Liver (tissue), 8 donors: ENCODE measurements at regions not wholly inside any gene's neighbourhood (a gene's known extent, or its start where the extent isn't known, plus 50 kb on each side); places are given as distances from the start of the nearest gene placed in this dataset.

Experiments
- DNase-seq: peaks from one replicate; pipeline ENCODE4 v3.0.0-alpha.2; 2017; ENCODE audit warnings: low spot score
- H3K27ac ChIP-seq, 2 donors: one replicate each; pipeline ENCODE4 v1.7.0; 2013; ENCODE audit warnings: inconsistent platforms in 2 of 2, low read length in 2 of 2, control low read depth in 1 of 2, low read depth in 1 of 2, mild to moderate bottlenecking in 1 of 2
- H3K27me3 ChIP-seq, 4 donors: one replicate each; pipeline versions ENCODE4 v1.6.1 to v1.7.0; 2013; ENCODE audit warnings: low read length in 3 of 4, inconsistent platforms in 1 of 4, mild to moderate bottlenecking in 1 of 4, moderate library complexity in 1 of 4; ENCODE audit not compliant: control insufficient read depth in 4 of 4, insufficient read depth in 4 of 4
- H3K36me3 ChIP-seq, 4 donors: one replicate each; pipeline versions ENCODE4 v1.6.1 to v1.7.0; 2013; ENCODE audit warnings: low read length in 3 of 4, mild to moderate bottlenecking in 3 of 4, low read depth in 1 of 4, moderate library complexity in 1 of 4; ENCODE audit not compliant: control insufficient read depth in 4 of 4, insufficient read depth in 3 of 4
- H3K4me1 ChIP-seq, 4 donors: one replicate each; pipeline versions ENCODE4 v1.6.1 to v1.7.0; 2013; ENCODE audit warnings: low read length in 3 of 4, mild to moderate bottlenecking in 3 of 4, moderate library complexity in 1 of 4; ENCODE audit not compliant: control insufficient read depth in 4 of 4, insufficient read depth in 4 of 4
- H3K4me3 ChIP-seq, 3 donors: one replicate each; pipeline versions ENCODE4 v1.6.1 to v1.7.0; 2013; ENCODE audit warnings: low read length in 3 of 3, control low read depth in 1 of 3, low read depth in 1 of 3, mild to moderate bottlenecking in 1 of 3
- H3K9ac ChIP-seq, 2 donors: one replicate each; pipeline ENCODE4 v1.7.0; 2013; ENCODE audit warnings: low read length in 2 of 2, mild to moderate bottlenecking in 2 of 2, moderate library complexity in 2 of 2, control low read depth in 1 of 2, low read depth in 1 of 2
- H3K9me3 ChIP-seq, 4 donors: one replicate each; pipeline versions ENCODE4 v1.6.1 to v1.7.0; 2013; ENCODE audit warnings: low read length in 3 of 4; ENCODE audit not compliant: control insufficient read depth in 4 of 4
- EGR1 ChIP-seq, 2 donors: IDR thresholded peaks; 2 replicates each; pipeline ENCODE4 v1.6.1; 2016 to 2018; ENCODE audit warnings: antibody characterized with exemption in 2 of 2, low read depth in 2 of 2
- FOXA1 ChIP-seq: IDR thresholded peaks from 2 replicates; pipeline ENCODE4 v1.6.1; 2016; ENCODE audit warnings: antibody characterized with exemption
- FOXA2 ChIP-seq: IDR thresholded peaks from 2 replicates; pipeline ENCODE4 v1.6.1; 2016; ENCODE audit warnings: antibody characterized with exemption
- GABPA ChIP-seq, 2 donors: IDR thresholded peaks in 1 of 2; conservative IDR thresholded peaks in 1 of 2; 2 replicates each; pipeline ENCODE4 v1.6.1; 2016; ENCODE audit warnings: antibody characterized with exemption in 2 of 2, mild to moderate bottlenecking in 1 of 2, moderate library complexity in 1 of 2
- HNF4A ChIP-seq, 2 donors: conservative IDR thresholded peaks; 2 replicates each; pipeline ENCODE4 v1.6.1; 2016; ENCODE audit warnings: antibody characterized with exemption in 2 of 2, mild to moderate bottlenecking in 2 of 2
- HNF4G ChIP-seq: IDR thresholded peaks from 2 replicates; pipeline ENCODE4 v1.6.1; 2016; ENCODE audit warnings: antibody characterized with exemption
- JUND ChIP-seq, 2 donors: IDR thresholded peaks; 2 replicates each; pipeline ENCODE4 v1.6.1; 2016; ENCODE audit warnings: antibody characterized with exemption in 2 of 2
- NR2F2 ChIP-seq: IDR thresholded peaks from 2 replicates; pipeline ENCODE4 v1.6.1; 2016; ENCODE audit warnings: antibody characterized with exemption
- RAD21 ChIP-seq, 2 donors: IDR thresholded peaks; 2 replicates each; pipeline ENCODE4 v1.6.1; 2016; ENCODE audit warnings: antibody characterized with exemption in 2 of 2, mild to moderate bottlenecking in 2 of 2
- RXRA ChIP-seq, 2 donors: IDR thresholded peaks; 2 replicates each; pipeline ENCODE4 v1.6.1; 2017 to 2018; ENCODE audit warnings: antibody characterized with exemption in 2 of 2, mild to moderate bottlenecking in 1 of 2
- SP1 ChIP-seq: IDR thresholded peaks from 2 replicates; pipeline ENCODE4 v1.6.1; 2018; ENCODE audit warnings: antibody characterized with exemption, mild to moderate bottlenecking
- TAF1 ChIP-seq: conservative IDR thresholded peaks from 2 replicates; pipeline ENCODE4 v1.6.1; 2016; ENCODE audit warnings: antibody characterized with exemption, mild to moderate bottlenecking
- YY1 ChIP-seq: IDR thresholded peaks from 2 replicates; pipeline ENCODE4 v1.6.1; 2016; ENCODE audit warnings: antibody characterized with exemption, mild to moderate bottlenecking
- WGBS: extraction: QIAGEN DNeasy Blood & Tissue Kit; methylation state at CpG from one replicate; pipeline ENCODE4 v1.1.7; 2013; 5-methylcytosine and 5-hydroxymethylcytosine counted together
- TF ChIP-seq, protein P1 (sequence below): fragments of 150-350 bp; IDR thresholded peaks from 2 replicates; pipeline ENCODE4 v1.5.1; 2017; ENCODE audit warnings: improper control_type of control experiment, low read depth, low read length; ENCODE audit not compliant: missing input control
- TF ChIP-seq, protein P2 (sequence below): IDR thresholded peaks from 2 replicates; pipeline ENCODE4 v1.6.1; 2016; ENCODE audit warnings: antibody characterized with exemption
- TF ChIP-seq, protein P3 (sequence below): IDR thresholded peaks from 2 replicates; pipeline ENCODE4 v1.6.1; 2016; ENCODE audit warnings: antibody characterized with exemption
- TF ChIP-seq, protein P4 (sequence below): IDR thresholded peaks from 2 replicates; pipeline ENCODE4 v1.6.1; 2016; ENCODE audit warnings: antibody characterized with exemption, mild to moderate bottlenecking
- TF ChIP-seq, protein P5 (sequence below): IDR thresholded peaks from 2 replicates; pipeline ENCODE4 v1.6.1; 2016; ENCODE audit warnings: antibody characterized with exemption
- donor health status: healthy.
- donor health status: healthy.
- donor health status: healthy.
- donor health status: healthy.
- donor health status: healthy.

DNA sequence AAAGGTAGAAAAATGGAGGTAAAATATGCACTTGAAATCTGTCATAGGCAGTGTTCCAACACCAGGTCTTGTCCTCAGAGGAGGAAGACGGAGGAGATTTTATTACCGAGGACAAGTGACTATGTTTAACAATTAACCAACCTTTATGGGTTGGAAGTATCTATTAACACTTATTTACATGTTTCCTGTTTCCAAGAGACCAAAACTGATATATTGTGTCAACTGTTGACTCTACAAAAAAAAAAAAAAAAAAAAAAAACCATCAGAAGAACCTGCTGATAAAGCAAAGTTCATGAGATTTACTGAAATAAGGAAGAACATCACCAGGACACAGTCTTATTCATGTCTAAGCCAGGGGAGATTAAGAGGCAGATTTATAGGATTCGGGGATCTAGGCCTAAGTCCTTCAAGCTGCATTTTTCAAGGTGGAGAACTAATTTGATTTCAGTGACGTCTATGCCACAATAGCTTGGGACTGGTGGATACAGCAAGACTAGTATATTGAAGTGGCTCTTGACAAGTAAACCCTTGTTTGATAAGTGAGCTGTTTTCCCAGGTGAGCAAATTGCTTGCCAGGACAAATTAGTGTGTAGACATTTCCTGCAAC is 126.6 kb upstream of the NAA20 start:
- no peak for DNase-seq
- H3K4me1 ChIP-seq: peaks cover 3 to 33% (median 28%) of the 10 kb centered on the region in 4 donors
- no peak overlapping the region for H3K9ac ChIP-seq
- H3K27ac ChIP-seq: no peak overlapping the region
- no peaks in the 10 kb centered on the region for H3K9me3 ChIP-seq
- H3K4me3 ChIP-seq: no peak overlapping the region
- peaks cover 0 to 7% (median 2%) of the 10 kb centered on the region in 4 donors for H3K36me3 ChIP-seq
- no peaks in the 10 kb centered on the region for H3K27me3 ChIP-seq
- no peak for TF ChIP-seq FOXA2
- TF ChIP-seq FOXA1: no peak
- no peak for TF ChIP-seq HNF4G
- no peak for TF ChIP-seq NR2F2
- TF ChIP-seq RXRA (IDR thresholded peaks at IDR 0.05): no peak
- no peak for TF ChIP-seq RAD21 (IDR thresholded peaks at IDR 0.05)
- TF ChIP-seq, protein P1, sequence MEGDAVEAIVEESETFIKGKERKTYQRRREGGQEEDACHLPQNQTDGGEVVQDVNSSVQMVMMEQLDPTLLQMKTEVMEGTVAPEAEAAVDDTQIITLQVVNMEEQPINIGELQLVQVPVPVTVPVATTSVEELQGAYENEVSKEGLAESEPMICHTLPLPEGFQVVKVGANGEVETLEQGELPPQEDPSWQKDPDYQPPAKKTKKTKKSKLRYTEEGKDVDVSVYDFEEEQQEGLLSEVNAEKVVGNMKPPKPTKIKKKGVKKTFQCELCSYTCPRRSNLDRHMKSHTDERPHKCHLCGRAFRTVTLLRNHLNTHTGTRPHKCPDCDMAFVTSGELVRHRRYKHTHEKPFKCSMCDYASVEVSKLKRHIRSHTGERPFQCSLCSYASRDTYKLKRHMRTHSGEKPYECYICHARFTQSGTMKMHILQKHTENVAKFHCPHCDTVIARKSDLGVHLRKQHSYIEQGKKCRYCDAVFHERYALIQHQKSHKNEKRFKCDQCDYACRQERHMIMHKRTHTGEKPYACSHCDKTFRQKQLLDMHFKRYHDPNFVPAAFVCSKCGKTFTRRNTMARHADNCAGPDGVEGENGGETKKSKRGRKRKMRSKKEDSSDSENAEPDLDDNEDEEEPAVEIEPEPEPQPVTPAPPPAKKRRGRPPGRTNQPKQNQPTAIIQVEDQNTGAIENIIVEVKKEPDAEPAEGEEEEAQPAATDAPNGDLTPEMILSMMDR: no peak
- TF ChIP-seq, protein P2, sequence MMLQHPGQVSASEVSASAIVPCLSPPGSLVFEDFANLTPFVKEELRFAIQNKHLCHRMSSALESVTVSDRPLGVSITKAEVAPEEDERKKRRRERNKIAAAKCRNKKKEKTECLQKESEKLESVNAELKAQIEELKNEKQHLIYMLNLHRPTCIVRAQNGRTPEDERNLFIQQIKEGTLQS: no peak
- no peak for TF ChIP-seq JUND (IDR thresholded peaks at IDR 0.05)
- TF ChIP-seq, protein P3, sequence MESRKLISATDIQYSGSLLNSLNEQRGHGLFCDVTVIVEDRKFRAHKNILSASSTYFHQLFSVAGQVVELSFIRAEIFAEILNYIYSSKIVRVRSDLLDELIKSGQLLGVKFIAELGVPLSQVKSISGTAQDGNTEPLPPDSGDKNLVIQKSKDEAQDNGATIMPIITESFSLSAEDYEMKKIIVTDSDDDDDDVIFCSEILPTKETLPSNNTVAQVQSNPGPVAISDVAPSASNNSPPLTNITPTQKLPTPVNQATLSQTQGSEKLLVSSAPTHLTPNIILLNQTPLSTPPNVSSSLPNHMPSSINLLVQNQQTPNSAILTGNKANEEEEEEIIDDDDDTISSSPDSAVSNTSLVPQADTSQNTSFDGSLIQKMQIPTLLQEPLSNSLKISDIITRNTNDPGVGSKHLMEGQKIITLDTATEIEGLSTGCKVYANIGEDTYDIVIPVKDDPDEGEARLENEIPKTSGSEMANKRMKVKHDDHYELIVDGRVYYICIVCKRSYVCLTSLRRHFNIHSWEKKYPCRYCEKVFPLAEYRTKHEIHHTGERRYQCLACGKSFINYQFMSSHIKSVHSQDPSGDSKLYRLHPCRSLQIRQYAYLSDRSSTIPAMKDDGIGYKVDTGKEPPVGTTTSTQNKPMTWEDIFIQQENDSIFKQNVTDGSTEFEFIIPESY: no peak
- 74% methylated on average over 4 of the region's 4 CpGs for WGBS

DNA sequence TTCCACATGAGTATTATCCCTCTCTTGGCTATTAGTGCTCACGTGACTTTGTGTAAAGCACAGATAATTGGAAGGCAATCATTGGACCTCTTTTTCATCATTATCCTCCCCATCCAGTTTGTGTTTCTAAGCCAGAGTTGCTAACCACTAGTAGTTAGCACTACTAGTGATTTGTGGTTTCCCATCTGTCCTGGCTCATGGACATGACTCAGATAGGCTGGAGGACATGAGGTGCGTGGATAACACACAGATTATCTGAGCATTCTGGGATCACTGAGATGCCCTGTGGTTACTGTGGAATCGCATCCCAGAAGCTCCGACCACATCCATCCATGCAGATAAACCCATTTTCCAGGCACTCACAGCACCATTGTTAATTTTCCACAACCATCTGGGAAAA is 123.8 kb upstream of the NAA20 start:
- Histone ChIP-seq H3K27me3 (no peaks in the 10 kb centered on the region), H3K4me1 (peaks cover 0 to 7% (median 2%) of the 10 kb centered on the region in 4 donors), H3K36me3 (peaks cover 0 to 7% (median 2%) of the 10 kb centered on the region in 4 donors), H3K9me3 (no peaks in the 10 kb centered on the region), H3K27ac (no peak overlapping the region), H3K9ac (no peak overlapping the region), H3K4me3 (no peak overlapping the region)
- WGBS: 92% methylated on average over 4 of the region's 4 CpGs
- no peak for TF ChIP-seq YY1
- TF ChIP-seq, protein P4, sequence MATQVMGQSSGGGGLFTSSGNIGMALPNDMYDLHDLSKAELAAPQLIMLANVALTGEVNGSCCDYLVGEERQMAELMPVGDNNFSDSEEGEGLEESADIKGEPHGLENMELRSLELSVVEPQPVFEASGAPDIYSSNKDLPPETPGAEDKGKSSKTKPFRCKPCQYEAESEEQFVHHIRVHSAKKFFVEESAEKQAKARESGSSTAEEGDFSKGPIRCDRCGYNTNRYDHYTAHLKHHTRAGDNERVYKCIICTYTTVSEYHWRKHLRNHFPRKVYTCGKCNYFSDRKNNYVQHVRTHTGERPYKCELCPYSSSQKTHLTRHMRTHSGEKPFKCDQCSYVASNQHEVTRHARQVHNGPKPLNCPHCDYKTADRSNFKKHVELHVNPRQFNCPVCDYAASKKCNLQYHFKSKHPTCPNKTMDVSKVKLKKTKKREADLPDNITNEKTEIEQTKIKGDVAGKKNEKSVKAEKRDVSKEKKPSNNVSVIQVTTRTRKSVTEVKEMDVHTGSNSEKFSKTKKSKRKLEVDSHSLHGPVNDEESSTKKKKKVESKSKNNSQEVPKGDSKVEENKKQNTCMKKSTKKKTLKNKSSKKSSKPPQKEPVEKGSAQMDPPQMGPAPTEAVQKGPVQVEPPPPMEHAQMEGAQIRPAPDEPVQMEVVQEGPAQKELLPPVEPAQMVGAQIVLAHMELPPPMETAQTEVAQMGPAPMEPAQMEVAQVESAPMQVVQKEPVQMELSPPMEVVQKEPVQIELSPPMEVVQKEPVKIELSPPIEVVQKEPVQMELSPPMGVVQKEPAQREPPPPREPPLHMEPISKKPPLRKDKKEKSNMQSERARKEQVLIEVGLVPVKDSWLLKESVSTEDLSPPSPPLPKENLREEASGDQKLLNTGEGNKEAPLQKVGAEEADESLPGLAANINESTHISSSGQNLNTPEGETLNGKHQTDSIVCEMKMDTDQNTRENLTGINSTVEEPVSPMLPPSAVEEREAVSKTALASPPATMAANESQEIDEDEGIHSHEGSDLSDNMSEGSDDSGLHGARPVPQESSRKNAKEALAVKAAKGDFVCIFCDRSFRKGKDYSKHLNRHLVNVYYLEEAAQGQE: no peak
- TF ChIP-seq FOXA1: no peak
- TF ChIP-seq, protein P2: no peak
- TF ChIP-seq TAF1: no peak
- TF ChIP-seq HNF4A (conservative IDR thresholded peaks at IDR 0.05): no peak
- no peak for TF ChIP-seq RAD21 (IDR thresholded peaks at IDR 0.05)
- no peak for TF ChIP-seq RXRA (IDR thresholded peaks at IDR 0.05)
- no peak for TF ChIP-seq HNF4G
- no peak for TF ChIP-seq EGR1 (IDR thresholded peaks at IDR 0.05; ENCODE audit: low read depth in 2 of 2)
- TF ChIP-seq JUND (IDR thresholded peaks at IDR 0.05): no peak
- TF ChIP-seq, protein P1: no peak
- TF ChIP-seq FOXA2: no peak
- TF ChIP-seq, protein P3: no peak
- TF ChIP-seq, protein P5, sequence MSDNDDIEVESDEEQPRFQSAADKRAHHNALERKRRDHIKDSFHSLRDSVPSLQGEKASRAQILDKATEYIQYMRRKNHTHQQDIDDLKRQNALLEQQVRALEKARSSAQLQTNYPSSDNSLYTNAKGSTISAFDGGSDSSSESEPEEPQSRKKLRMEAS: no peak
- TF ChIP-seq SP1: no peak
- no peak for TF ChIP-seq NR2F2
- TF ChIP-seq GABPA (IDR thresholded peaks at IDR 0.05 in 1 of 2, conservative IDR thresholded peaks at IDR 0.05 in 1 of 2): no peak
- no peak for DNase-seq
